Cardiac muscle cell (in vitro differentiated cells and primary cell): ENCODE measurements at regions not wholly inside any gene's neighbourhood (a gene's known extent, or its start where the extent isn't known, plus 50 kb on each side); places are given as distances from the start of the nearest gene placed in this dataset.

Source experiments
- DNase-seq, 2 donors: peaks; one replicate each; pipeline versions ENCODE4 v3.0.0 to v3.0.0-alpha.2; 2010 to 2017; ENCODE audit warnings: low read depth in 1 of 2, low spot score in 1 of 2
- H3K27ac ChIP-seq: fragments of 200-600 bp; sonication (generic); 2 replicates; pipeline ENCODE4 v1.5.1; 2016
- H3K27me3 ChIP-seq: fragments of 200-600 bp; sonication (generic); 2 replicates; pipeline ENCODE4 v1.6.0; 2016; ENCODE audit warnings: control low read depth
- H3K36me3 ChIP-seq: fragments of 200-600 bp; sonication (generic); 2 replicates; pipeline ENCODE4 v1.5.1; 2016; ENCODE audit warnings: control low read depth
- H3K4me1 ChIP-seq: fragments of 200-600 bp; sonication (generic); 2 replicates; pipeline ENCODE4 v1.8.1; 2017; ENCODE audit warnings: low read depth, mild to moderate bottlenecking, mixed run types
- H3K4me3 ChIP-seq: fragments of 200-600 bp; sonication (generic); 2 replicates; pipeline ENCODE4 v1.5.1; 2016; ENCODE audit warnings: mild to moderate bottlenecking
- H3K9me3 ChIP-seq: fragments of 200-600 bp; sonication (generic); 2 replicates; pipeline ENCODE4 v1.5.1; 2017; ENCODE audit warnings: low read depth, mild to moderate bottlenecking, control low read depth
- TF ChIP-seq, protein P1 (sequence below): IDR thresholded peaks from 2 replicates; pipeline ENCODE4 v1.5.1; 2012; ENCODE audit warnings: low read depth, mild to moderate bottlenecking, low read length

DNA sequence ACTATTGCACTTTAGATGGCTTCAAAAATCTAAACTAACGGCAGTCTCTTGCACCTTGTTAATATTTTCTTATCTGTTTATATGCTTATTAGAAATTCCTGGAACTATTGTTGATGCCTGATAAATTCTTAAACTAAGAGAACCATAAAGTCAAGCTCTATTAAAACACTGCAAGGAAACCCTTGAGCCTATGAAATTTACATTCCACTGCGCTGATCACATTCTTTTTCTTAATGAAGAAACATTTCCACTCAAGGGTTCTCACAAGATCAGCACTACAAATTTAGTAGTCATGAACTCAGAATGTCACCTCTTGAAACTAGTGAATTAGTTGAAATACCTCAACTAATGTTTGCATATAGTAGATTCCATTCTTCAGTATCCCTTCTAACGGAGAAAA lies 331.8 kb upstream of the SLC8A1 start:
- no peak for DNase-seq
- Histone ChIP-seq H3K27ac (no peak overlapping the region), H3K4me3 (no peak overlapping the region), H3K36me3 (no peaks in the 10 kb centered on the region), H3K27me3 (no peaks in the 10 kb centered on the region), H3K9me3 (no peaks in the 10 kb centered on the region), H3K4me1 (no peaks in the 10 kb centered on the region)
- TF ChIP-seq, protein P1, sequence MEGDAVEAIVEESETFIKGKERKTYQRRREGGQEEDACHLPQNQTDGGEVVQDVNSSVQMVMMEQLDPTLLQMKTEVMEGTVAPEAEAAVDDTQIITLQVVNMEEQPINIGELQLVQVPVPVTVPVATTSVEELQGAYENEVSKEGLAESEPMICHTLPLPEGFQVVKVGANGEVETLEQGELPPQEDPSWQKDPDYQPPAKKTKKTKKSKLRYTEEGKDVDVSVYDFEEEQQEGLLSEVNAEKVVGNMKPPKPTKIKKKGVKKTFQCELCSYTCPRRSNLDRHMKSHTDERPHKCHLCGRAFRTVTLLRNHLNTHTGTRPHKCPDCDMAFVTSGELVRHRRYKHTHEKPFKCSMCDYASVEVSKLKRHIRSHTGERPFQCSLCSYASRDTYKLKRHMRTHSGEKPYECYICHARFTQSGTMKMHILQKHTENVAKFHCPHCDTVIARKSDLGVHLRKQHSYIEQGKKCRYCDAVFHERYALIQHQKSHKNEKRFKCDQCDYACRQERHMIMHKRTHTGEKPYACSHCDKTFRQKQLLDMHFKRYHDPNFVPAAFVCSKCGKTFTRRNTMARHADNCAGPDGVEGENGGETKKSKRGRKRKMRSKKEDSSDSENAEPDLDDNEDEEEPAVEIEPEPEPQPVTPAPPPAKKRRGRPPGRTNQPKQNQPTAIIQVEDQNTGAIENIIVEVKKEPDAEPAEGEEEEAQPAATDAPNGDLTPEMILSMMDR: no peak

DNA sequence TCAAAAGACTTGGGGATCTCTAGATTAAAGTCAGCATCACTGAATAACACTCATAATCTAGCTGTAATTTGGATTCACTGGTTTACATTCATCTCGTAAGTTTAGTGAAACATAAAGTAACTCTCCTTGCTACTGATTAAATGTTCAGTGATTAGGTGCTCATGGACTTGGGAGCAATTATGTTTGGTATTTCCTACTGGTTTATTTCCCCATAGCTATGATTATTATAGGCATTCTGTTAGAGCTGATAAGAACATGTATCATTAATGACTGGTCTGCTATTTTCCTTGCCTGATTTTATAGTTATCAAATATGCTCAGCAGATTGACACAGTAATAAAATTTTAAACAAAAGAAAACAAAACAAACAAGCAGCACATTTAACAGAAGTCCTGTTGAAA lies 334.7 kb upstream of the SLC8A1 start:
- H3K4me3 ChIP-seq: no peak overlapping the region
- H3K9me3 ChIP-seq: no peaks in the 10 kb centered on the region
- H3K36me3 ChIP-seq: no peaks in the 10 kb centered on the region
- H3K27me3 ChIP-seq: no peaks in the 10 kb centered on the region
- DNase-seq: no peak
- TF ChIP-seq, protein P1: no peak
- no peak overlapping the region for H3K27ac ChIP-seq
- no peaks in the 10 kb centered on the region for H3K4me1 ChIP-seq

DNA sequence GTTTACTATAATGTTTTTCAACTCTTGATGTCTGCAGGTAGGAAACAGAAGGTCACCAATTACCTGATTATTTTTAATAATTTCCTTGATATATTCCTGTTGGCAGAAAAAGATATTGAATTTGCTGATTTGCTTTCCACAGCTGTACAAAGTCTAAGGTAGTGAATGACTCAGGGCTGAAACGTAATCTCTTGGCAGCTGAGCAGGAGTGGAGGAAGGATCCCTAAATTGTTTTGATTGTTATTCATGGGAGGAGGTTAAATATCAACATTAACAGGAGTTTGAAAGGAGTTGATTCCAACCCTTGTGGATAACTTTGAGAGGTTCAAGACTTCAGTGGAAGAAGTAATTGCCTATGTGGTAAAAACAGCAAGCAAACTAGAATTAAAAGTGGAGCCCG lies 345.2 kb upstream of the SLC8A1 start:
- H3K27ac ChIP-seq: no peak overlapping the region
- no peak for DNase-seq
- TF ChIP-seq, protein P1: no peak

DNA sequence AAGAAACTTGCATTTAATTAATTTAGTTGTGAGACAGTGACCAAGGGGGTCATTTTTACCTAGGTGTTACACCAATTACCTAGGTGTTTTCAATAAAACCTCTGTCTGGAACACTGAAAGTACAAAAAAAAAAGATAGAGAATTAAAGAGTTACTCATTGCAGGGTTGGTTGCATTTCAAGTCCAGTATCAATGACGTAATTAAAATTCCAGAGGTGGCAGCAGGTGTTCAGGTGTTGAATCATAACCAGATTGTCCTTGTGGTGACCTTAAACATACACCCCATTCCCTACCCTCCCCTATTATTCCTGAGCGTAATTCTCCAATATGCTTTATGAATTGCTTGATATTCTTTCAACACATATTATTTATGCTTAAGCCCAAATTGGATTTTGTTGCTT lies 352.0 kb upstream of the SLC8A1 start:
- TF ChIP-seq, protein P1: no peak
- Histone ChIP-seq H3K27ac (no peak overlapping the region), H3K36me3 (no peaks in the 10 kb centered on the region), H3K27me3 (no peaks in the 10 kb centered on the region), H3K4me1 (peaks cover 6% of the 10 kb centered on the region), H3K9me3 (no peaks in the 10 kb centered on the region), H3K4me3 (no peak overlapping the region)
- no peak for DNase-seq

More for the DNA sequence above, 345.2 kb upstream of the SLC8A1 start:
- no peaks in the 10 kb centered on the region for H3K4me1 ChIP-seq
- H3K9me3 ChIP-seq: no peaks in the 10 kb centered on the region
- H3K4me3 ChIP-seq: no peak overlapping the region
- H3K27me3 ChIP-seq: no peaks in the 10 kb centered on the region
- no peaks in the 10 kb centered on the region for H3K36me3 ChIP-seq

DNA sequence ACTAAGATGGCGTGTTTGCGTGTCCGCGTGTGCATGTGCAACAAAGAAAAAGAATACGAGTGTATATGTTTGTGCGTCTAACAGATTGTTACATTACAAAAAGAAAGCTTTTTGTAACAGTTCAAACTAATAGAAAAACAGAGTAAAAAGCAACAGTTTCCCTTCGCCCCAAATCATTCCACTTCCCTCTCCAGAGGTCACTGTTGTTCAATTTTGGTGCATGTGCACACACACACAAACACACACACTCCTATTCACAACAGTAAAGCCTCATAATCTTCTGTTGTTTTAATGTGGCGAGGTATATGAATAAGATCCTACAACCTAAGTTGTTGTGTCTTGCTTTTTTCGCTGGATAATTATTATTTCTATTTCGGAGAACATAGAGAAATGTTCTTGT lies 357.3 kb upstream of the SLC8A1 start:
- Histone ChIP-seq H3K4me3 (no peak overlapping the region), H3K9me3 (no peaks in the 10 kb centered on the region), H3K27ac (no peak overlapping the region), H3K36me3 (no peaks in the 10 kb centered on the region), H3K4me1 (peaks cover 33% of the 10 kb centered on the region), H3K27me3 (no peaks in the 10 kb centered on the region)
- no peak for DNase-seq
- TF ChIP-seq, protein P1: no peak

DNA sequence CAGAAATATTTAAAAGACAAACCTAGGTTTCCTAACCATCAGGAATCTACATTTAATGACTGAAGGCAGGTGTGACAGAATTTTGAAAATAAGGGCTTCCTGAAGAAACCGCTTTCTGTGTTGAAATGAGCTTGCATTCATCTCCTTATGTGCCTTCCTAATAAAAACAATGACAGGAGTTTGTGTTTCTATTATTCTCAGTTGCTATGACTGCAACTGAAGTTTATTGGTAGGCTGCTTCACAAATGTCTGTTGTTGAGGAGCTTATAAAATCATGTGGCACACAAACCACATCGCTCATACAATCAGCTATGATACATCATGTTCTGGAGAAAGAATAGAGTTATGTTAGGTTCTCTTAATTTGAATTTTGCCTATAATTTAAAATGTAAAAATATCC lies 362.7 kb upstream of the SLC8A1 start:
- Histone ChIP-seq H3K27me3 (no peaks in the 10 kb centered on the region), H3K4me1 (peaks cover 35% of the 10 kb centered on the region), H3K36me3 (no peaks in the 10 kb centered on the region), H3K9me3 (no peaks in the 10 kb centered on the region), H3K27ac (no peak overlapping the region), H3K4me3 (no peak overlapping the region)
- DNase-seq: no peak
- TF ChIP-seq, protein P1: no peak
